Forelimb muscle (tissue), 1 donor: ENCODE measurements at regions not wholly inside any gene's neighbourhood (a gene's known extent, or its start where the extent isn't known, plus 50 kb on each side); places are given as distances from the start of the nearest gene placed in this dataset.
"Not testable (repeated sequence)": the region's sequence is repeated elsewhere in the genome, so short reads cannot be mapped to it uniquely, and the experiment has no call there.

Source experiments
- DNase-seq: peaks from one replicate; pipeline ENCODE4 v3.0.0-alpha.2; 2013; ENCODE audit warnings: low read depth

- DNase-seq: no peak
Measured at GRCh38 chr2:34001557-34001956, 402.5 kb upstream of the FAM98A start.

GRCh38 chr2:33984131-33984530, 385.0 kb upstream of the FAM98A start:
- DNase-seq: no peak

GRCh38 chr2:33978471-33978870, 379.4 kb upstream of the FAM98A start:
- no peak for DNase-seq

- no peak for DNase-seq
Measured at GRCh38 chr2:33975498-33975897, 376.4 kb upstream of the FAM98A start.

GRCh38 chr2:33967103-33967502, 368.0 kb upstream of the FAM98A start:
- no peak for DNase-seq

GRCh38 chr2:33958591-33958990, 359.5 kb upstream of the FAM98A start:
- no peak for DNase-seq

- no peak for DNase-seq
Measured at GRCh38 chr2:33949371-33949770, 350.3 kb upstream of the FAM98A start.

GRCh38 chr2:33946193-33946592, 347.1 kb upstream of the FAM98A start:
- no peak for DNase-seq

GRCh38 chr2:33933203-33933602, 334.1 kb upstream of the FAM98A start:
- DNase-seq: no peak

GRCh38 chr2:33931164-33931563, 332.1 kb upstream of the FAM98A start:
- no peak for DNase-seq

GRCh38 chr2:33929467-33929866, 330.4 kb upstream of the FAM98A start:
- no peak for DNase-seq

- no peak for DNase-seq
Measured at GRCh38 chr2:33927756-33928155, 328.7 kb upstream of the FAM98A start.

GRCh38 chr2:33925311-33925710, 326.2 kb upstream of the FAM98A start:
- DNase-seq: no peak

- no peak for DNase-seq
Measured at GRCh38 chr2:33924586-33925169, 325.6 kb upstream of the FAM98A start.

- DNase-seq: no peak
Measured at GRCh38 chr2:33917252-33917651, 318.2 kb upstream of the FAM98A start.

- DNase-seq: no peak
Measured at GRCh38 chr2:33913071-33913616, 314.0 kb upstream of the FAM98A start.

- no peak for DNase-seq
Measured at GRCh38 chr2:33911327-33911726, 312.2 kb upstream of the FAM98A start.

- no peak for DNase-seq
Measured at GRCh38 chr2:33909945-33910695, 311.0 kb upstream of the FAM98A start.

- DNase-seq: no peak
Measured at GRCh38 chr2:33907866-33908265, 308.8 kb upstream of the FAM98A start.

GRCh38 chr2:33906129-33906528, 307.0 kb upstream of the FAM98A start:
- DNase-seq: not testable (repeated sequence)

GRCh38 chr2:33904801-33905200, 305.7 kb upstream of the FAM98A start:
- DNase-seq: no peak

- no peak for DNase-seq
Measured at GRCh38 chr2:33903701-33904100, 304.6 kb upstream of the FAM98A start.

- DNase-seq: no peak
Measured at GRCh38 chr2:33903215-33903614, 304.1 kb upstream of the FAM98A start.
